ENCODE measurements at regions not wholly inside any gene's neighbourhood (a gene's known extent, or its start where the extent isn't known, plus 50 kb on each side); places are given as distances from the start of the nearest gene placed in this dataset.

DNA sequence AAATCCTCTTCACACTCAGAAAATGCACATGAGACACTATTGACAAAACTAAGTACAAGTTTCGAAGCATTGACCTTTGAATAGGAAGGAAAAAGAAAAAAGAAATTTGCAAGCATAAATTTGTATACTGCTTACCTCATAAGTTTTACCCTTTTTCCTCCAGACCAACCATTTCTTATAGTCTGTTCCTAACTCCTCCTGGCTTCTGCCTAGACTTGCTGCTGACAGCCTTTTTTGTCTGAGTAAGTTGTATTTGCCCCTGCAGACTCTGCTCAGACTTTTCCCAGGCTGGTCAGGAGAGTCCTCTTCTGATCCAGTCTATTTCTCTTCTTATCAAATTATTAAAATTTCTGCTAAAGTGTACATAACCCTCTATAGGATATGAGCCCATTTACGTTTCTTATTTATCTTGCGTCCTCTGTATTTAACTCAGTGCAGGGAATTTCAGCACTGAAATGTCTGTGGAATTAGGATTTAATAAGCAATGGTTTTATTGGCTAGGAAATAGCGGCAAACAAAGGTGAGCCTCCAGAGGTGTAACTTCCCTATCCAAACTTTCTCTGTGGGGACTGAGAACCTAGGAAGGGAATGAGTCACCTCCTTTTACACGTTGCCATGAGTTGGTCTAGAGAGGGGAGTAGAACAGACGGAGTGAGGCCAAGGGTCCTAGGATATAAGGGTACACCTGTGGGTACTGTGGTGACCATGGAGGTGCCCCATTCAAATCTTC is 207.1 kb upstream of the MARCKS start:
- H3K9me3 ChIP-seq (replicated peaks; ENCODE audit: control insufficient read depth, insufficient read depth, low read length) = no peaks in the 10 kb centered on the region
- no peaks in the 10 kb centered on the region for H3K36me3 ChIP-seq (ENCODE audit: control insufficient read depth in 2 of 2, extremely low read depth in 1 of 2, insufficient read depth in 2 of 2, low read length in 2 of 2)
- intact Hi-C loops (cut with micrococcal nuclease) (no loop called here), dilution Hi-C loops (cut with MboI; ENCODE audit: extremely low pct_ligation_motif_present, low sequenced_read_pairs) (no loop called here)
- CTCF ChIA-PET = no interaction called here
- POLR2A ChIA-PET = no interaction called here
- H3K4me3 ChIP-seq (replicated peaks in 1 of 3; ENCODE audit: insufficient read depth in 1 of 3, low read depth in 1 of 3, low read length in 3 of 3) = no peak overlapping the region
- no peak overlapping the region for H3K27ac ChIP-seq (ENCODE audit: insufficient read depth, low read depth, low read length)
- H3K9ac ChIP-seq (replicated peaks; ENCODE audit: extremely low read depth, insufficient read depth, low read length) = no peak overlapping the region
- TF ChIP-seq GATA2 (IDR thresholded peaks at IDR 0.05; ENCODE audit: insufficient read depth, insufficient read length, low read depth, low read length) (no peak), JUN (IDR thresholded peaks at IDR 0.05; ENCODE audit: borderline replicate concordance, insufficient read depth, insufficient read length, low read depth) (no peak), POLR2A (IDR thresholded peaks at IDR 0.05; ENCODE audit: low read depth, low read length) (no peak), MYC (IDR thresholded peaks at IDR 0.05; ENCODE audit: low read depth, low read length) (no peak), EZH2 (IDR thresholded peaks at IDR 0.05; ENCODE audit: borderline replicate concordance, low read depth, low read length, severe bottlenecking) (no peak), FOS (IDR thresholded peaks at IDR 0.05; ENCODE audit: borderline replicate concordance, insufficient read depth, low read length) (no peak), POLR2AphosphoS5 (IDR thresholded peaks at IDR 0.05; ENCODE audit: insufficient read depth, low read depth, low read length) (no peak), MAX (IDR thresholded peaks at IDR 0.05; ENCODE audit: insufficient read depth, insufficient read length) (no peak)
- TF ChIP-seq, protein P1, sequence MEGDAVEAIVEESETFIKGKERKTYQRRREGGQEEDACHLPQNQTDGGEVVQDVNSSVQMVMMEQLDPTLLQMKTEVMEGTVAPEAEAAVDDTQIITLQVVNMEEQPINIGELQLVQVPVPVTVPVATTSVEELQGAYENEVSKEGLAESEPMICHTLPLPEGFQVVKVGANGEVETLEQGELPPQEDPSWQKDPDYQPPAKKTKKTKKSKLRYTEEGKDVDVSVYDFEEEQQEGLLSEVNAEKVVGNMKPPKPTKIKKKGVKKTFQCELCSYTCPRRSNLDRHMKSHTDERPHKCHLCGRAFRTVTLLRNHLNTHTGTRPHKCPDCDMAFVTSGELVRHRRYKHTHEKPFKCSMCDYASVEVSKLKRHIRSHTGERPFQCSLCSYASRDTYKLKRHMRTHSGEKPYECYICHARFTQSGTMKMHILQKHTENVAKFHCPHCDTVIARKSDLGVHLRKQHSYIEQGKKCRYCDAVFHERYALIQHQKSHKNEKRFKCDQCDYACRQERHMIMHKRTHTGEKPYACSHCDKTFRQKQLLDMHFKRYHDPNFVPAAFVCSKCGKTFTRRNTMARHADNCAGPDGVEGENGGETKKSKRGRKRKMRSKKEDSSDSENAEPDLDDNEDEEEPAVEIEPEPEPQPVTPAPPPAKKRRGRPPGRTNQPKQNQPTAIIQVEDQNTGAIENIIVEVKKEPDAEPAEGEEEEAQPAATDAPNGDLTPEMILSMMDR (IDR thresholded peaks at IDR 0.05; ENCODE audit: extremely low read depth in 1 of 2, insufficient read depth in 1 of 2, low read depth in 1 of 2, low read length in 2 of 2) = no peak
- peaks cover 8% of the 10 kb centered on the region for H3K4me1 ChIP-seq (ENCODE audit: control insufficient read depth, extremely low read depth, insufficient read depth, low read length)
- FAIRE-seq (peak; percentile 72), DNase-seq (ENCODE audit: low read depth, low spot score) (no peak)
- H3K4me2 ChIP-seq (ENCODE audit: insufficient read depth, low read length) = no peak overlapping the region
- no peaks in the 10 kb centered on the region for H3K9me1 ChIP-seq (replicated peaks; ENCODE audit: control insufficient read depth, extremely low read depth, insufficient read depth, low read length)
- H3K27me3 ChIP-seq (ENCODE audit: control insufficient read depth in 2 of 2, insufficient read depth in 2 of 2, low read length in 2 of 2) = no peaks in the 10 kb centered on the region
- BruUV-seq (replicated peaks) = no TSS peak
- H2AFZ ChIP-seq (ENCODE audit: low read depth, low read length) = no peak overlapping the region
- H4K20me1 ChIP-seq (replicated peaks; ENCODE audit: control insufficient read depth, extremely low read depth, insufficient read depth, low read length) = no peaks in the 10 kb centered on the region
- no peaks in the 10 kb centered on the region for H3K79me2 ChIP-seq (ENCODE audit: control insufficient read depth, insufficient read depth, low read length)

Measured in endothelial cell of umbilical vein (primary cell).